Testis (tissue), 2 donors: ENCODE measurements at regions not wholly inside any gene's neighbourhood (a gene's known extent, or its start where the extent isn't known, plus 50 kb on each side); places are given as distances from the start of the nearest gene placed in this dataset.

Experiments
- POLR2A ChIP-seq: fragments of 450-650 bp; IDR thresholded peaks from one replicate; pipeline ENCODE4 v1.6.1; 2017; ENCODE audit warnings: antibody characterized with exemption, mild to moderate bottlenecking, moderate library complexity
- TF ChIP-seq, protein P1 (sequence below), 3 experiments: fragments of 450-650 bp in 2 of 3; fragments of 200-600 bp in 1 of 3; sonication (generic) in 1 of 3; IDR thresholded peaks; one replicate each; pipeline ENCODE4 v1.5.1; 2016 to 2019; ENCODE audit warnings: antibody characterized with exemption in 3 of 3, mild to moderate bottlenecking in 2 of 3, moderate library complexity in 1 of 3

DNA sequence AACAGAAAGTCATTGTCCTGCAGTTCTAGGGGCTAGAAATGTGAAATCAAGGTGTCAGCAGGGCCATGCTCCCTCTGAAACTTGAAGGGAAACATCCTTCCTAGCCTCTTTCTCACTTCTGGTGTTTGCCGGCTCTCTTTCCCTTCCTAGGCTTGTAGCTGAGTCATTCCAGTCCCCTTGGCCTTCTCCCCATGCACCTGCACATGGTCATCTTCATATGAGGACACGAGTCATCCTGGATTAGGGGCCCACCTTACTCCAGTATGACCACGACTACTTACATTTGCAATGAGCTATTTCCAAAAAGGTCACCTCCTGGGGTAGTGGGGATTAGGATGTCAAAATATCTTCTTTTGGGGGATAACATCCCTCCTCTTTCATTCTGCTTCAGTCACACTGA, 168.5 kb upstream of the CXCR4 start:
- TF ChIP-seq, protein P1, sequence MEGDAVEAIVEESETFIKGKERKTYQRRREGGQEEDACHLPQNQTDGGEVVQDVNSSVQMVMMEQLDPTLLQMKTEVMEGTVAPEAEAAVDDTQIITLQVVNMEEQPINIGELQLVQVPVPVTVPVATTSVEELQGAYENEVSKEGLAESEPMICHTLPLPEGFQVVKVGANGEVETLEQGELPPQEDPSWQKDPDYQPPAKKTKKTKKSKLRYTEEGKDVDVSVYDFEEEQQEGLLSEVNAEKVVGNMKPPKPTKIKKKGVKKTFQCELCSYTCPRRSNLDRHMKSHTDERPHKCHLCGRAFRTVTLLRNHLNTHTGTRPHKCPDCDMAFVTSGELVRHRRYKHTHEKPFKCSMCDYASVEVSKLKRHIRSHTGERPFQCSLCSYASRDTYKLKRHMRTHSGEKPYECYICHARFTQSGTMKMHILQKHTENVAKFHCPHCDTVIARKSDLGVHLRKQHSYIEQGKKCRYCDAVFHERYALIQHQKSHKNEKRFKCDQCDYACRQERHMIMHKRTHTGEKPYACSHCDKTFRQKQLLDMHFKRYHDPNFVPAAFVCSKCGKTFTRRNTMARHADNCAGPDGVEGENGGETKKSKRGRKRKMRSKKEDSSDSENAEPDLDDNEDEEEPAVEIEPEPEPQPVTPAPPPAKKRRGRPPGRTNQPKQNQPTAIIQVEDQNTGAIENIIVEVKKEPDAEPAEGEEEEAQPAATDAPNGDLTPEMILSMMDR (IDR thresholded peaks at IDR 0.05) = no peak
- no peak for TF ChIP-seq POLR2A
